MCF 10A (cell line): ENCODE measurements at regions not wholly inside any gene's neighbourhood (a gene's known extent, or its start where the extent isn't known, plus 50 kb on each side); places are given as distances from the start of the nearest gene placed in this dataset.

Experiments
- BruUV-seq: library from RNA; stranded (reverse); fragments of 400-500 nt; replicated peaks from 2 replicates; lab custom pipeline; 2021; lab: Mats Ljungman, UMichigan
- CTCF ChIA-PET: fragments of 300-600 bp; sonication (Branson Sonifier 250); formaldehyde crosslinking; extraction: SDS; loops from one replicate; lab custom pipeline; 2021; ENCODE audit warnings: antibody characterized with exemption, inconsistent platforms; lab: Yijun Ruan, JAX
- POLR2A ChIA-PET: fragments of 300-600, 350-650 bp; sonication (Branson Sonifier 250); formaldehyde crosslinking; extraction: SDS; loops from one replicate; lab custom pipeline; 2020; ENCODE audit warnings: antibody characterized with exemption, inconsistent platforms; lab: Yijun Ruan, JAX
- DNase-seq: peaks from one replicate; pipeline ENCODE4 v3.0.0-alpha.2; 2018; ENCODE audit not compliant: unreplicated experiment
- H3K27ac Mint-ChIP-seq: one replicate; pipeline ENCODE4 v1.8.0; 2022; ENCODE audit warnings: mild to moderate bottlenecking, low read depth, mixed read lengths; ENCODE audit not compliant: unreplicated experiment
- H3K27me3 Mint-ChIP-seq: one replicate; pipeline ENCODE4 v1.8.0; 2022; ENCODE audit warnings: mixed read lengths; ENCODE audit not compliant: insufficient read depth, unreplicated experiment
- H3K36me3 Mint-ChIP-seq: one replicate; pipeline ENCODE4 v1.8.0; 2022; ENCODE audit warnings: mild to moderate bottlenecking, moderate library complexity, mixed read lengths; ENCODE audit not compliant: insufficient read depth, unreplicated experiment
- H3K4me1 Mint-ChIP-seq: one replicate; pipeline ENCODE4 v1.8.0; 2022; ENCODE audit warnings: mixed read lengths; ENCODE audit not compliant: insufficient read depth, unreplicated experiment
- H3K4me3 Mint-ChIP-seq: one replicate; pipeline ENCODE4 v1.8.0; 2022; ENCODE audit warnings: mild to moderate bottlenecking, moderate library complexity, mixed read lengths; ENCODE audit not compliant: unreplicated experiment
- H3K9me3 Mint-ChIP-seq: one replicate; pipeline ENCODE4 v1.8.0; 2022; ENCODE audit warnings: mixed read lengths; ENCODE audit not compliant: unreplicated experiment
- intact Hi-C: fragments of 100-400 bp; cut with micrococcal nuclease; formaldehyde crosslinking; loops from 2 replicates; pipeline ENCODE4 v1.14.1; 2022
- TF ChIP-seq, protein P1 (sequence below): fragments of 200-600 bp; IDR thresholded peaks from one replicate; pipeline ENCODE4 v1.8.0; 2022; ENCODE audit warnings: antibody characterized with exemption, mild to moderate bottlenecking; ENCODE audit not compliant: unreplicated experiment

- TF ChIP-seq, protein P1, sequence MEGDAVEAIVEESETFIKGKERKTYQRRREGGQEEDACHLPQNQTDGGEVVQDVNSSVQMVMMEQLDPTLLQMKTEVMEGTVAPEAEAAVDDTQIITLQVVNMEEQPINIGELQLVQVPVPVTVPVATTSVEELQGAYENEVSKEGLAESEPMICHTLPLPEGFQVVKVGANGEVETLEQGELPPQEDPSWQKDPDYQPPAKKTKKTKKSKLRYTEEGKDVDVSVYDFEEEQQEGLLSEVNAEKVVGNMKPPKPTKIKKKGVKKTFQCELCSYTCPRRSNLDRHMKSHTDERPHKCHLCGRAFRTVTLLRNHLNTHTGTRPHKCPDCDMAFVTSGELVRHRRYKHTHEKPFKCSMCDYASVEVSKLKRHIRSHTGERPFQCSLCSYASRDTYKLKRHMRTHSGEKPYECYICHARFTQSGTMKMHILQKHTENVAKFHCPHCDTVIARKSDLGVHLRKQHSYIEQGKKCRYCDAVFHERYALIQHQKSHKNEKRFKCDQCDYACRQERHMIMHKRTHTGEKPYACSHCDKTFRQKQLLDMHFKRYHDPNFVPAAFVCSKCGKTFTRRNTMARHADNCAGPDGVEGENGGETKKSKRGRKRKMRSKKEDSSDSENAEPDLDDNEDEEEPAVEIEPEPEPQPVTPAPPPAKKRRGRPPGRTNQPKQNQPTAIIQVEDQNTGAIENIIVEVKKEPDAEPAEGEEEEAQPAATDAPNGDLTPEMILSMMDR, result no peak
These were observed 526.2 kb downstream of the SUCLA2 start for GRCh38 chr13:47474839-47475238.

GRCh38 chr13:47474326-47474725, 526.7 kb downstream of the SUCLA2 start:
- no peaks in the 10 kb centered on the region for H3K27me3 Mint-ChIP-seq
- intact Hi-C loops, result no loop called here
- TF ChIP-seq, protein P1, result no peak
- peaks cover 14% of the 10 kb centered on the region for H3K9me3 Mint-ChIP-seq
- ChIA-PET POLR2A (interaction anchor here (0.9 to 1.0 kb wide), 2 partner anchors 14 to 25 kb away, joined by 3 read pairs; no protein-coding TSS in a partner anchor), CTCF (no interaction called here)
- peaks cover 13% of the 10 kb centered on the region for H3K4me1 Mint-ChIP-seq
- no TSS peak for BruUV-seq
- H3K36me3 Mint-ChIP-seq, result no peaks in the 10 kb centered on the region
- H3K27ac Mint-ChIP-seq, result no peak overlapping the region
- H3K4me3 Mint-ChIP-seq, result no peak overlapping the region
- no peak for DNase-seq

More at GRCh38 chr13:47474839-47475238, 526.2 kb downstream of the SUCLA2 start:
- Mint-ChIP-seq H3K27ac (no peak overlapping the region), H3K4me3 (no peak overlapping the region), H3K36me3 (no peaks in the 10 kb centered on the region), H3K9me3 (peaks cover 11% of the 10 kb centered on the region), H3K4me1 (peaks cover 18% of the 10 kb centered on the region), H3K27me3 (no peaks in the 10 kb centered on the region)
- no TSS peak for BruUV-seq
- CTCF ChIA-PET, result no interaction called here
- DNase-seq, result no peak
- POLR2A ChIA-PET, result interaction anchor here (0.9 to 1.0 kb wide), 2 partner anchors 14 to 25 kb away, joined by 3 read pairs; no protein-coding TSS in a partner anchor
- intact Hi-C loops, result no loop called here

DNA sequence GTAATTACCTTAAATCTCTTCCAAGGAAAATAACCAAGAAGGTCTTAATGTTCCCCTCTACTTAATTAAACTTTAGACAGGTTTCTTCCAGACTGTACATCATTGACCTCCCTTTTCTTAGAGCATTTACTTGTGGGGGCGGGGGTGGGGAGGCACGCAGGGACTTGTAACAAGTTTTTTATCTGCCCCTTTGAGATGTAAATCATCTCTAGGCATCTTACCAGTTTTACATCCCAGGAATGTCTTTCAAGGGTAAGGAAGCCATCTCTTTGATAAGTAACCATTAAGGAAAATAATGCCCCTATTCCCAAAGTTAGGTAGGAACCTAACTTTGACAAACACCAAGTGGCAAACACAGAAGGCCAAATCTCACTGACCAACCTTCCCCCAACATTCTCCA, 528.6 kb downstream of the SUCLA2 start:
- DNase-seq, result no peak
- Mint-ChIP-seq H3K9me3 (peaks cover 14% of the 10 kb centered on the region), H3K4me3 (no peak overlapping the region), H3K27me3 (no peaks in the 10 kb centered on the region), H3K4me1 (no peaks in the 10 kb centered on the region), H3K27ac (no peak overlapping the region), H3K36me3 (no peaks in the 10 kb centered on the region)
- ChIA-PET POLR2A (no interaction called here), CTCF (interaction anchor here (0.6 to 1.0 kb wide), 3 partner anchors 34 to 578 kb away, joined by 3 read pairs; no protein-coding TSS in a partner anchor)
- intact Hi-C loops, result no loop called here
- no TSS peak for BruUV-seq
- TF ChIP-seq, protein P1, result no peak

GRCh38 chr13:47463726-47464125, 537.3 kb downstream of the SUCLA2 start:
- H3K9me3 Mint-ChIP-seq, result peaks cover 17% of the 10 kb centered on the region
- peak; percentile 16 for DNase-seq
- peaks cover 11% of the 10 kb centered on the region for H3K4me1 Mint-ChIP-seq
- no peaks in the 10 kb centered on the region for H3K27me3 Mint-ChIP-seq
- POLR2A ChIA-PET, result interaction anchor here (0.6 kb wide), 1 partner anchor 135 kb away, joined by 4 read pairs; no protein-coding TSS in a partner anchor
- no peaks in the 10 kb centered on the region for H3K36me3 Mint-ChIP-seq
- BruUV-seq, result no TSS peak
- intact Hi-C loops, result no loop called here
- CTCF ChIA-PET, result interaction anchor here (0.5 to 0.6 kb wide), 2 partner anchors 40 to 161 kb away, joined by 3 read pairs; no protein-coding TSS in a partner anchor
- H3K27ac Mint-ChIP-seq, result no peak overlapping the region
- TF ChIP-seq, protein P1, result no peak
- H3K4me3 Mint-ChIP-seq, result no peak overlapping the region
